Keratinocyte (primary cell): ENCODE measurements at regions not wholly inside any gene's neighbourhood (a gene's known extent, or its start where the extent isn't known, plus 50 kb on each side); places are given as distances from the start of the nearest gene placed in this dataset.

Experiments
- DNase-seq: peaks from one replicate; pipeline ENCODE4 v3.0.0-alpha.2; 2011; ENCODE audit warnings: low read depth, missing footprints, low spot score
- FAIRE-seq: peaks from 2 replicates; lab custom pipeline; 2011; peaks lifted over from hg19 to GRCh38; lab: Jason Lieb, UNC
- H2AFZ ChIP-seq: 2 replicates; pipeline ENCODE4 v1.6.0; 2012; ENCODE audit warnings: low read length, control low read depth, inconsistent platforms; ENCODE audit not compliant: control insufficient read depth
- H3K27ac ChIP-seq: 2 replicates; pipeline ENCODE4 v1.5.1; 2011; ENCODE audit warnings: low read length; ENCODE audit not compliant: control insufficient read depth, insufficient read depth
- H3K27me3 ChIP-seq: 3 replicates; pipeline ENCODE4 v1.6.0; 2011; ENCODE audit warnings: low read length; ENCODE audit not compliant: control insufficient read depth, insufficient read depth; ENCODE audit errors: extremely low read depth
- H3K36me3 ChIP-seq, 2 experiments: 2 replicates in 1 of 2; 3 replicates in 1 of 2; pipeline ENCODE4 v1.5.1; 2011; ENCODE audit warnings: low read length in 2 of 2, mild to moderate bottlenecking in 1 of 2; ENCODE audit not compliant: control insufficient read depth in 2 of 2, insufficient read depth in 2 of 2; ENCODE audit errors: extremely low read depth in 1 of 2
- H3K4me1 ChIP-seq: 3 replicates; pipeline ENCODE4 v1.5.1; 2011; ENCODE audit warnings: low read length; ENCODE audit not compliant: control insufficient read depth, insufficient read depth; ENCODE audit errors: extremely low read depth
- H3K4me2 ChIP-seq: 3 replicates; pipeline ENCODE4 v1.6.0; 2011; ENCODE audit warnings: low read depth, low read length; ENCODE audit not compliant: control insufficient read depth, insufficient read depth; ENCODE audit errors: extremely low read depth
- H3K4me3 ChIP-seq, 3 experiments: fragments of 200-600 bp in 1 of 3; sonication (generic) in 1 of 3; 2 replicates in 2 of 3; 3 replicates in 1 of 3; pipeline ENCODE4 v1.5.1; 2011 to 2016; ENCODE audit warnings: low read length in 3 of 3, mild to moderate bottlenecking in 3 of 3, control low read depth in 2 of 3, inconsistent platforms in 1 of 3, low read depth in 1 of 3, mixed read lengths in 1 of 3, mixed run types in 1 of 3, moderate library complexity in 1 of 3; ENCODE audit not compliant: control insufficient read depth in 2 of 3, insufficient read depth in 2 of 3; ENCODE audit errors: extremely low read depth in 1 of 3
- H3K79me2 ChIP-seq: 2 replicates; pipeline ENCODE4 v1.6.0; 2012; ENCODE audit warnings: low read length; ENCODE audit not compliant: control insufficient read depth, insufficient read depth
- H3K9ac ChIP-seq: 3 replicates; pipeline ENCODE4 v1.6.0; 2011; ENCODE audit warnings: low read length; ENCODE audit not compliant: control insufficient read depth, insufficient read depth; ENCODE audit errors: extremely low read depth
- H3K9me1 ChIP-seq: 3 replicates; pipeline ENCODE4 v1.6.0; 2011; ENCODE audit warnings: low read length; ENCODE audit not compliant: control insufficient read depth, insufficient read depth; ENCODE audit errors: extremely low read depth
- H3K9me3 ChIP-seq: 2 replicates; pipeline ENCODE4 v1.5.1; 2012; ENCODE audit warnings: low read depth, low read length; ENCODE audit not compliant: control insufficient read depth
- H4K20me1 ChIP-seq: 3 replicates; pipeline ENCODE4 v1.6.0; 2011; ENCODE audit warnings: low read length; ENCODE audit not compliant: control insufficient read depth, insufficient read depth; ENCODE audit errors: extremely low read depth
- CTCF ChIP-seq, 3 experiments: IDR thresholded peaks in 1 of 3; conservative IDR thresholded peaks in 1 of 3; optimal IDR thresholded peaks in 1 of 3; 2 replicates in 2 of 3; 3 replicates in 1 of 3; pipeline versions ENCODE3 to v1.5.1; 2011; ENCODE audit warnings: low read length in 3 of 3, mild to moderate bottlenecking in 3 of 3, moderate library complexity in 2 of 3, control low read depth in 1 of 3, inconsistent platforms in 1 of 3; ENCODE audit not compliant: insufficient read depth in 2 of 3; ENCODE audit errors: extremely low read depth in 1 of 3
- EZH2 ChIP-seq: IDR thresholded peaks from one replicate; pipeline ENCODE4 v1.6.1; 2012; ENCODE audit warnings: inconsistent platforms, mild to moderate bottlenecking, low read length, moderate library complexity
- dilution Hi-C: fragments of 300-500 bp; cut with MboI; formaldehyde crosslinking; loops from one replicate; pipeline ENCODE4 v1.7.0; 2020; ENCODE audit warnings: low sequenced_read_pairs; ENCODE audit not compliant: extremely low pct_ligation_motif_present

GRCh38 chr13:64482373-64482772, 2747.8 kb downstream of the PCDH9 start:
- no peaks in the 10 kb centered on the region for H3K9me3 ChIP-seq
- no peaks in the 10 kb centered on the region for H3K4me1 ChIP-seq
- no peak overlapping the region for H3K4me2 ChIP-seq
- H3K4me3 ChIP-seq, result no peak overlapping the region
- no peaks in the 10 kb centered on the region for H3K27me3 ChIP-seq
- no peak for DNase-seq
- no peak overlapping the region for H3K27ac ChIP-seq
- no peaks in the 10 kb centered on the region for H3K9me1 ChIP-seq
- no peak for FAIRE-seq
- no peaks in the 10 kb centered on the region for H3K36me3 ChIP-seq
- no peak for TF ChIP-seq EZH2
- TF ChIP-seq CTCF (optimal IDR thresholded peaks at IDR 0.05 in 1 of 3, IDR thresholded peaks at IDR 0.05 in 1 of 3, conservative IDR thresholded peaks at IDR 0.05 in 1 of 3; ENCODE audit: extremely low read depth in 1 of 3, insufficient read depth in 2 of 3, low read length in 3 of 3), result no peak
- H3K79me2 ChIP-seq, result no peaks in the 10 kb centered on the region
- no peaks in the 10 kb centered on the region for H4K20me1 ChIP-seq
- H3K9ac ChIP-seq, result no peak overlapping the region
- H2AFZ ChIP-seq, result no peak overlapping the region
- dilution Hi-C loops, result no loop called here

- no peak overlapping the region for H2AFZ ChIP-seq
Observed at GRCh38 chr13:64480672-64481071, 2749.5 kb downstream of the PCDH9 start.

More at GRCh38 chr13:64480672-64481071, 2749.5 kb downstream of the PCDH9 start:
- Histone ChIP-seq H3K9ac (no peak overlapping the region), H3K4me1 (no peaks in the 10 kb centered on the region), H3K4me3 (no peak overlapping the region), H3K27me3 (no peaks in the 10 kb centered on the region), H4K20me1 (no peaks in the 10 kb centered on the region), H3K9me1 (no peaks in the 10 kb centered on the region), H3K4me2 (no peak overlapping the region), H3K79me2 (no peaks in the 10 kb centered on the region), H3K27ac (no peak overlapping the region), H3K36me3 (no peaks in the 10 kb centered on the region), H3K9me3 (no peaks in the 10 kb centered on the region)
- TF ChIP-seq EZH2 (no peak), CTCF (optimal IDR thresholded peaks at IDR 0.05 in 1 of 3, IDR thresholded peaks at IDR 0.05 in 1 of 3, conservative IDR thresholded peaks at IDR 0.05 in 1 of 3; ENCODE audit: extremely low read depth in 1 of 3, insufficient read depth in 2 of 3, low read length in 3 of 3) (no peak)
- no peak for DNase-seq
- dilution Hi-C loops, result no loop called here
- no peak for FAIRE-seq
